Fibroblast of pulmonary artery (primary cell): ENCODE measurements at regions not wholly inside any gene's neighbourhood (a gene's known extent, or its start where the extent isn't known, plus 50 kb on each side); places are given as distances from the start of the nearest gene placed in this dataset.
"Not testable (repeated sequence)": the region's sequence is repeated elsewhere in the genome, so short reads cannot be mapped to it uniquely, and the experiment has no call there.

Experiments
- DNase-seq: peaks from one replicate; pipeline ENCODE4 v3.0.0-alpha.2; 2010; ENCODE audit warnings: low read depth
- H3K4me3 ChIP-seq: replicated peaks from 2 replicates; pipeline ENCODE4 v1.5.1; 2011; ENCODE audit warnings: low read depth, mild to moderate bottlenecking, control low read depth, low read length, moderate library complexity
- TF ChIP-seq, protein P1 (sequence below): IDR thresholded peaks from 2 replicates; pipeline ENCODE4 v1.5.1; 2011; ENCODE audit warnings: mild to moderate bottlenecking, control low read depth, low read length, inconsistent platforms; ENCODE audit errors: missing control alignments

- no peak for DNase-seq
- TF ChIP-seq, protein P1, sequence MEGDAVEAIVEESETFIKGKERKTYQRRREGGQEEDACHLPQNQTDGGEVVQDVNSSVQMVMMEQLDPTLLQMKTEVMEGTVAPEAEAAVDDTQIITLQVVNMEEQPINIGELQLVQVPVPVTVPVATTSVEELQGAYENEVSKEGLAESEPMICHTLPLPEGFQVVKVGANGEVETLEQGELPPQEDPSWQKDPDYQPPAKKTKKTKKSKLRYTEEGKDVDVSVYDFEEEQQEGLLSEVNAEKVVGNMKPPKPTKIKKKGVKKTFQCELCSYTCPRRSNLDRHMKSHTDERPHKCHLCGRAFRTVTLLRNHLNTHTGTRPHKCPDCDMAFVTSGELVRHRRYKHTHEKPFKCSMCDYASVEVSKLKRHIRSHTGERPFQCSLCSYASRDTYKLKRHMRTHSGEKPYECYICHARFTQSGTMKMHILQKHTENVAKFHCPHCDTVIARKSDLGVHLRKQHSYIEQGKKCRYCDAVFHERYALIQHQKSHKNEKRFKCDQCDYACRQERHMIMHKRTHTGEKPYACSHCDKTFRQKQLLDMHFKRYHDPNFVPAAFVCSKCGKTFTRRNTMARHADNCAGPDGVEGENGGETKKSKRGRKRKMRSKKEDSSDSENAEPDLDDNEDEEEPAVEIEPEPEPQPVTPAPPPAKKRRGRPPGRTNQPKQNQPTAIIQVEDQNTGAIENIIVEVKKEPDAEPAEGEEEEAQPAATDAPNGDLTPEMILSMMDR = no peak
- no peak overlapping the region for H3K4me3 ChIP-seq
Measured at GRCh38 chr20:57983082-57983481, 245.4 kb downstream of the ANKRD60 start.

GRCh38 chr20:57980506-57980905 is 247.9 kb downstream of the ANKRD60 start:
- no peak overlapping the region for H3K4me3 ChIP-seq
- no peak for DNase-seq
- TF ChIP-seq, protein P1 = no peak

- no peak overlapping the region for H3K4me3 ChIP-seq
- no peak for DNase-seq
- TF ChIP-seq, protein P1 = no peak
Measured at GRCh38 chr20:57977569-57977968, 250.9 kb downstream of the ANKRD60 start.

GRCh38 chr20:57977141-57977540 is 251.3 kb downstream of the ANKRD60 start:
- no peak overlapping the region for H3K4me3 ChIP-seq
- TF ChIP-seq, protein P1 = no peak
- DNase-seq = no peak

GRCh38 chr20:57974863-57975262 is 253.6 kb downstream of the ANKRD60 start:
- no peak for DNase-seq
- no peak overlapping the region for H3K4me3 ChIP-seq
- TF ChIP-seq, protein P1 = no peak

GRCh38 chr20:57973886-57974285 is 254.6 kb downstream of the ANKRD60 start:
- DNase-seq = no peak
- TF ChIP-seq, protein P1 = no peak
- H3K4me3 ChIP-seq = no peak overlapping the region

GRCh38 chr20:57971583-57971982 is 256.9 kb downstream of the ANKRD60 start:
- DNase-seq, H3K4me3 ChIP-seq: not testable (repeated sequence)
